ENCODE measurements at regions not wholly inside any gene's neighbourhood (a gene's known extent, or its start where the extent isn't known, plus 50 kb on each side); places are given as distances from the start of the nearest gene placed in this dataset.

GRCh38 chr4:110849461-110849860, 226.6 kb upstream of the PITX2 start:
- no peak for TF ChIP-seq CTCF (IDR thresholded peaks at IDR 0.05; ENCODE audit: insufficient read depth, missing control alignments)
- FAIRE-seq: no peak

GRCh38 chr4:110850461-110851442, 227.9 kb upstream of the PITX2 start:
- FAIRE-seq (no peak), DNase-seq (ENCODE audit: insufficient read length, low spot score) (no peak)
- no peak for TF ChIP-seq CTCF (IDR thresholded peaks at IDR 0.05; ENCODE audit: insufficient read depth, missing control alignments)

More at GRCh38 chr4:110849461-110849860, 226.6 kb upstream of the PITX2 start:
- no peak for DNase-seq (ENCODE audit: insufficient read length, low spot score)

- no peak for TF ChIP-seq CTCF (IDR thresholded peaks at IDR 0.05; ENCODE audit: insufficient read depth, missing control alignments)
- DNase-seq (ENCODE audit: insufficient read length, low spot score) (no peak), FAIRE-seq (no peak)
Observed at GRCh38 chr4:110851989-110852388, 229.1 kb upstream of the PITX2 start.

- TF ChIP-seq CTCF (IDR thresholded peaks at IDR 0.05; ENCODE audit: insufficient read depth, missing control alignments): no peak
- FAIRE-seq (no peak), DNase-seq (ENCODE audit: insufficient read length, low spot score) (no peak)
Observed at GRCh38 chr4:110852793-110853192, 229.9 kb upstream of the PITX2 start.

GRCh38 chr4:110853242-110853641, 230.4 kb upstream of the PITX2 start:
- no peak for TF ChIP-seq CTCF (IDR thresholded peaks at IDR 0.05; ENCODE audit: insufficient read depth, missing control alignments)
- no peak for FAIRE-seq
- DNase-seq (ENCODE audit: insufficient read length, low spot score): no peak

GRCh38 chr4:110854021-110854678, 231.3 kb upstream of the PITX2 start:
- no peak for FAIRE-seq
- TF ChIP-seq CTCF (IDR thresholded peaks at IDR 0.05; ENCODE audit: insufficient read depth, missing control alignments): no peak
- DNase-seq (ENCODE audit: insufficient read length, low spot score): no peak
